WI38 (cell line): ENCODE measurements at regions not wholly inside any gene's neighbourhood (a gene's known extent, or its start where the extent isn't known, plus 50 kb on each side); places are given as distances from the start of the nearest gene placed in this dataset.
"Not testable (repeated sequence)": the region's sequence is repeated elsewhere in the genome, so short reads cannot be mapped to it uniquely, and the experiment has no call there.

ENCODE experiments used
- H3K4me3 ChIP-seq: 2 replicates; pipeline ENCODE4 v1.5.1; 2011; ENCODE audit warnings: low read depth, mild to moderate bottlenecking, control low read depth, low read length
- CTCF ChIP-seq: IDR thresholded peaks from 2 replicates; pipeline ENCODE4 v1.5.1; 2012; ENCODE audit warnings: low read depth, mild to moderate bottlenecking, control low read depth, low read length

DNA sequence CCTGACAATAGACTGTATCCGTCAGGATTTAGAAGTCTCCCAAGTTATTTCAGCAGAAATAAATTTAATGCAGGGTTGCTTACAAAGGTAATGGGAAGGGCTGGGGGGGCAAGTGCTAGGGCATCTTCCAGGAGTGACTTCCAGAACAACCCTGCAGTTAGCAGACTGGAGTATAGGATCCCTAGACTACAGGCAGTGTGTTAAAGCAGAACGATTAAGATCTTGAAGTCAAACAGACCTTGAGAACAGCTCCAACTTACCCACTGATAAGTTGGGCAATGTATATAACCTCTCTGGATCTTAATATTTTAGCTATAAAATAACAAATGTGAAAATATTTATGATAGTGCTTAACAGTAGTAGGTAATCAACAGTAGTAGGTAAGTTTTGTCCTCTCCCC is 113.6 kb upstream of the LIFR start:
- TF ChIP-seq CTCF = no peak
- no peak overlapping the region for H3K4me3 ChIP-seq

DNA sequence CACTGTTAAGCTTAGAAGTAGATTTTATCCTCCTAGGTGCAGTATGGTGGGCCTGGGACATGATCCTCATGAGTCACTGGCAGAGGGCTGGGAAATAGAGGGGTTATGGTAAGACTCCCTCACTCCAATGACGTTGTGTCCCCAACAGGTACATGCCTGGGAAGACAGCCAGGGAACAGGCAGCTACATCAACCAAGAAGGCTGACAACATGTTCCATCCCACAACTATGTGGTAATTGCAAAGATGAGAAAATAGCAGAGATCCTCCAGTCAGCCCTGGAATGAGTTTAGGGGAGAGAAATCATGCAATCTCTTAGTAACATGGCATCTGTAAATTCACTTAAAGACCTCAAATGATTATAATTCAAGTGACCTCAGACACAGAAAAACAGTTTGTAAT is 114.4 kb upstream of the LIFR start:
- H3K4me3 ChIP-seq = no peak overlapping the region
- no peak for TF ChIP-seq CTCF

DNA sequence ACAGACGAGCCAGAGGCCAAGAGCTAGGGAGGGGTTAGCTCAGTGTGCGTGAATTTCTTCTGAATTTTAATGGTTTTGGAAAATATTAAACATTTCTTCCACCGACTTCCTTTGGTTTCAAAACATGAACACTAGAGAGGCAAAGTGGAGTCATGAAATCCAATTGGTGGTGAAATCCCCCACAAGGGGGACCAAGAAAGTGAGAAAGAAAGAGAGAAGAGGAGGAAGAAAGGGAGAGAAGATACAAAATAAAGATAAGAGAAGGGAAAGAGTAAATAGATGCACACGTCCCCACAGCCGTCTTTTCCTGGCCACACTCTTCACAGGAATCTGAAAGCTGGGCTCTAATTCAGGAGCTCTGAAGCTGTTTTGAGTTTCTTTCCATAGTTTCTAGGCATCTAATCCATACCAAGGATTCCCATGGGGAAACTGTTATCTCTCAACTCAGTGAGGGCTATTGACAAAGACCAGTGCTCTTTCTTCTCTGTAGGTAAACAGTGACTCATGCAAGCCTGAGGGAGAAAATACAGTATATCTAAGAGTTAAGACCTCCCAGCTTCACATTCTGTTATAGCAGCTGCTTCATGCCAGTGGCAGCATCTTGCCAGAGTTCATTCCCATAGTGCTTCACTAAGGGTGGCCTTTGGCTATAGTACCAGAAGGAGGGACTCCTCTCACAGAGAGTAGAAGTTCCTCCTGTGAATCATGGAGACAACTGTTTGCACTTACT is 115.8 kb upstream of the LIFR start:
- TF ChIP-seq CTCF = no peak
- no peak overlapping the region for H3K4me3 ChIP-seq

DNA sequence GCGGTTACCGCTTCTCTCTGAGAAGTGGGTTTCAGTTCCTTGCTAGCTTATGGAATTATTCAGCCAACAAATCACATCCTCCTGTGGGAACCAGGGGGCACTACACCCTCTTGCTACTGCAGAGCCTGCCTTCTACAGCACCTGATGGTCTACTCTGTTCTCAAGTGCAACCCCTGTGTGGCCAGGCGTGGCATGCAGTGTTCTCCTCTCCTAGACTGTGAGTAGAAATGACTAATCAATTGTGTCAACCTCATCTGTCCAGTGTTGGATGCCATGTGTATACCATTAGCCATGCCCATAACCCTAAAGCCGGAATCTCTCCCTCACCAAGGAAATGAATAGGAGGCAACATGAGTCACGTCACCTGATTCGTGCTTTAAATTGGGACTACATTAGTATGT is 117.2 kb upstream of the LIFR start:
- H3K4me3 ChIP-seq = no peak overlapping the region
- TF ChIP-seq CTCF = no peak

DNA sequence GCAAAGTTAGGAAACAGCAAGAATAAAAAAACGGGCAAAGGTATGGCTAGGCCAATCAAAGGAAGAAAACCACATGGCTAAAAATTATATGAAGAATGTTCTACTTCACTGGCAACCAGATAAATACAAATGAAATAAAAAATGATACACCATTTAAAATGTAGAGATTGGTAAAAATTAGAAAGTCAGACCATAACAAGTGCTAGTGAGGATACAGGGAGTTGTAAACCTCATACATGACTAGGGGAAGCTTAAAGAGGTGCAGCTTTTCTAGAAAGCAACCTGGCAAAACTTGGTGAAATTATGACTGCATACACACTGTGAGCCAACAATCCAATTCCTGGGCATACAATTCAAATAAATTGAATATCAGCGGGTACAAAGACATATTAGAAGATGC is 119.0 kb upstream of the LIFR start:
- H3K4me3 ChIP-seq = no peak overlapping the region
- no peak for TF ChIP-seq CTCF

DNA sequence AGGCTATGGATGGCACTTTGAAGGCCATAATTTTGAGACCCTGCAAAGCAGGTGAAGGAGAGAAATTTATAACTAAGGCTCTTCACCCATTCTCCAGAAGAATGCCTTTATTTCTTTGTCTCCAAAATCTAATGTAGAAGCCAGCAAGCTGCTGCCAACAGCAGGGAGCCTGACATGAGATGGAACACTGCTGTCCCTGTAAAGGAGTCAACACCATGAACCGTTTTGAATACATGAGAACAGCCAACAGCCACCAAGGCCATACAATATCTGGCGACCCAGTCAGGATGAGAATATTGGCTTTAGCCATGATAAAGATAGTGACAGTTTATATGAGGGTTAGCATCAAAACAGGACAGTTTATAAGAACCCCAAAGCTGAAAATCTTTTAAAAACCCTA is 121.2 kb upstream of the LIFR start:
- TF ChIP-seq CTCF = no peak
- H3K4me3 ChIP-seq = no peak overlapping the region

DNA sequence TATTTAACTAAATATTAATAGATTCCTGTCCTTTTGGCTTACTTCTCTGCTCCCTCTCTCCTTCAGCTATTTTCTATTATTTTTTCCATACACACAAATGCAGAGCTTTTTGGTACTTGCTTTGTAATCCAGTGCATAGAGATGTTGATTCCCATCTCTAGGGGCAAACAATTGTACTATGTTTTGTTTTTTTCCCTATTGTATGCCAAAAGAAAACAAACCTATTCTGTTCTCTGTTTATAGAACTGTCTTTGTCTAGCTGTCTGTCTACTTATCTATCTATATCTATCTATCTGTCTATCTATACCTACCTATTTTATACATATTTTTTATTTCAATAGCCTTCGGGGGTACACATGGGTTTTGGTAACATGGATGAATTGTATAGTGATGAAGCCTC is 121.6 kb upstream of the LIFR start:
- no peak overlapping the region for H3K4me3 ChIP-seq
- TF ChIP-seq CTCF = no peak

GRCh38 chr5:38678697-38679096 is 122.3 kb upstream of the LIFR start:
- not testable (repeated sequence) for H3K4me3 ChIP-seq
